Natural killer cell (primary cell): ENCODE measurements at regions not wholly inside any gene's neighbourhood (a gene's known extent, or its start where the extent isn't known, plus 50 kb on each side); places are given as distances from the start of the nearest gene placed in this dataset.

ENCODE experiments used
- ATAC-seq, 3 donors: fragments of 150-1000 bp in 2 of 3; fragments of 200-7000 bp in 1 of 3; cut with Tn5 transposase; 1 replicate in 1 of 3; 2 replicates in 2 of 3; pipeline ENCODE4 v1.10.0; 2021; ENCODE audit warnings: mild to moderate bottlenecking in 2 of 3, moderate library complexity in 2 of 3
- DNase-seq, 2 donors: peaks; one replicate each; pipeline versions ENCODE4 v3.0.0 to v3.0.0-alpha.2; 2013 to 2021; ENCODE audit warnings: mixed read lengths in 1 of 2
- H3K27ac ChIP-seq: one replicate; pipeline ENCODE4 v1.5.1; 2013; ENCODE audit warnings: mild to moderate bottlenecking, low read length
- H3K27me3 ChIP-seq: one replicate; pipeline ENCODE4 v1.6.1; 2013; ENCODE audit warnings: low read length; ENCODE audit not compliant: control insufficient read depth, insufficient read depth
- H3K36me3 ChIP-seq: one replicate; pipeline ENCODE4 v1.6.1; 2013; ENCODE audit warnings: low read length; ENCODE audit not compliant: control insufficient read depth, insufficient read depth
- H3K4me1 ChIP-seq: one replicate; pipeline ENCODE4 v1.6.1; 2013; ENCODE audit warnings: low read length; ENCODE audit not compliant: control insufficient read depth, insufficient read depth
- H3K4me3 ChIP-seq: one replicate; pipeline ENCODE4 v1.5.1; 2013; ENCODE audit warnings: low read length
- H3K9me3 ChIP-seq: one replicate; pipeline ENCODE4 v1.6.1; 2013; ENCODE audit warnings: low read length; ENCODE audit not compliant: control insufficient read depth, insufficient read depth
- H3K27ac Mint-ChIP-seq, 2 donors: one replicate each; pipeline ENCODE4 v1.8.0; 2022; ENCODE audit warnings: mild to moderate bottlenecking in 2 of 2, mixed read lengths in 2 of 2, moderate library complexity in 1 of 2
- H3K27me3 Mint-ChIP-seq, 2 donors: one replicate each; pipeline ENCODE4 v1.8.0; 2022; ENCODE audit warnings: low read depth in 2 of 2, mixed read lengths in 2 of 2
- H3K36me3 Mint-ChIP-seq: one replicate; pipeline ENCODE4 v1.8.0; 2022; ENCODE audit warnings: mixed read lengths
- H3K4me1 Mint-ChIP-seq, 2 donors: one replicate each; pipeline ENCODE4 v1.8.0; 2022; ENCODE audit warnings: mixed read lengths in 2 of 2
- H3K4me3 Mint-ChIP-seq: one replicate; pipeline ENCODE4 v1.8.0; 2022; ENCODE audit warnings: mild to moderate bottlenecking, moderate library complexity, mixed read lengths
- H3K9me3 Mint-ChIP-seq, 2 donors: one replicate each; pipeline ENCODE4 v1.8.0; 2022; ENCODE audit warnings: mixed read lengths in 2 of 2
- CTCF ChIP-seq: fragments of 200-600 bp; IDR thresholded peaks from one replicate; pipeline ENCODE4 v1.8.0; 2022; ENCODE audit warnings: antibody characterized with exemption
- WGBS: methylation state at CpG from one replicate; pipeline ENCODE4 v1.1.7; 2013; ENCODE audit warnings: missing lambda C conversion rate; ENCODE audit not compliant: insufficient coverage; 5-methylcytosine and 5-hydroxymethylcytosine counted together
- intact Hi-C: fragments of 100-400 bp; cut with micrococcal nuclease; formaldehyde crosslinking; loops from one replicate; pipeline ENCODE4 v1.14.2; 2022

DNA sequence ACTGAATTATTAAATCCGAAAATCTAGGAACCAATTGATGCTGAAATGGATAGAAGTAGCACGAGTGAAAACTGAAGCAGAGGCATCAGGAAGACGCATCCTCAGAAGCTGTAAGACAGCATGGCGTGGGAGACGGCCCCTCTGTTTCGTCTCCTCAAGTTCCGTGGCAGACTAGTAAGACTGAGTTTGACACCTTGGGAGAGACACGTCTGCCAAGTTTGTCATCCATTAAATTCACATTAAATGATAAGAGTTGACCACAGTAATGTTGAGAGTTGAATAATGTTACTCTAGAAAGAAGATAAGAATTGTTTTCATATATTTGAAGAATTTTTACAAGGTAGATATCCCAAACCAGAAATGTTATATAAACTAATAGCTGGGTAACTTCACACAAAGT lies 736.1 kb upstream of the FRG1 start:
- no peak for DNase-seq
- no peaks in the 10 kb centered on the region for H3K27me3 ChIP-seq
- Mint-ChIP-seq H3K9me3 (peaks cover 3 to 5% of the 10 kb centered on the region in 2 donors), H3K27ac (no peak overlapping the region), H3K36me3 (no peaks in the 10 kb centered on the region), H3K4me3 (no peak overlapping the region), H3K27me3 (no peaks in the 10 kb centered on the region), H3K4me1 (peaks cover 6% of the 10 kb centered on the region in 2 donors)
- no peak for TF ChIP-seq CTCF
- no peak overlapping the region for H3K27ac ChIP-seq
- 85% methylated on average over 7 of the region's 8 CpGs for WGBS
- no peak overlapping the region for H3K4me3 ChIP-seq
- ATAC-seq = no peak
- intact Hi-C loops = no loop called here
- no peaks in the 10 kb centered on the region for H3K4me1 ChIP-seq
- H3K9me3 ChIP-seq = no peaks in the 10 kb centered on the region
- no peaks in the 10 kb centered on the region for H3K36me3 ChIP-seq

DNA sequence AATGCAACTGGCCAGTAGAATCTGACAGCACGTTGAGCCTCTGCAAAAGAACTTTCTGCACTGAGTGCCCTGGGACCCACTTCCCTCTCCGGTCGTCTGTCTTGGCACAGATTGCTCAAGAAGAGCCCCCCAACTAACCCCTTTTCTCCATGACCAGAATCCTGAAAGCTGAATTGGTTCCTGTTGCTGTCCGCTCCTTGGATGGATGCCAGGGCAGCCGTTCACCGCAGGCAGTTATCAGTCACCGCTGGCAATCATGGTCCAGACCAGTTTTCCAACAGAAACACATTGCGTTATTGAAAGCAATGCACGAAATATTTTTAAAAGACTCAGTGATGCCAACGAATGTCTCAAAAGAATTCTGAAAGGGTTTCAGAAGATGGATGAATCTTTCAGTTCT lies 733.7 kb upstream of the FRG1 start:
- Mint-ChIP-seq H3K9me3 (peaks cover 10 to 11% of the 10 kb centered on the region in 2 donors), H3K27me3 (no peaks in the 10 kb centered on the region), H3K36me3 (no peaks in the 10 kb centered on the region), H3K4me3 (no peak overlapping the region), H3K27ac (no peak overlapping the region), H3K4me1 (peaks cover 6% of the 10 kb centered on the region in 2 donors)
- H3K9me3 ChIP-seq = no peaks in the 10 kb centered on the region
- intact Hi-C loops = no loop called here
- WGBS = 86% methylated on average over 10 of the region's 10 CpGs
- no peak overlapping the region for H3K27ac ChIP-seq
- DNase-seq = no peak
- no peak for TF ChIP-seq CTCF
- no peak for ATAC-seq
- no peaks in the 10 kb centered on the region for H3K4me1 ChIP-seq
- no peak overlapping the region for H3K4me3 ChIP-seq
- no peaks in the 10 kb centered on the region for H3K27me3 ChIP-seq
- no peaks in the 10 kb centered on the region for H3K36me3 ChIP-seq

DNA sequence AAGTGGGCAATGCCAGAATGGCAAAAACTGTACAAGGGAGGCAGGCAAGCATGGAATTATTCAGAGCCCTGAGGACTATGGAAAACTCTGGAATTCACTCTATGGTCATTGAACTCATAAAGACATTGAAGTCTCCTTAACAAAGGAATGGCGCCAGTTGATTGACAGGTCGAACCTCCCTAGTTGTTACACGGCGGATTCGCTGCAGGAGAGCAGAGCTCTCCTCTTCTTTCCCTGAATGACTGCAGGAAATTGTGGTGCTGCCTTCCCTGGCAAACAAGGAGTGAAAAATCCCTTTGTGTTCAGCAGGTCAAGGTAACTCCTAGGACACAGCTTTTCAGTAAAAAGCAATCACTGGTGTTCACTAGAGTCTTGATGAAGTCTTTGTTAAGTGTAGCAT lies 732.8 kb upstream of the FRG1 start:
- intact Hi-C loops = no loop called here
- WGBS = 93% methylated on average over 5 of the region's 5 CpGs
- Histone ChIP-seq H3K27me3 (no peaks in the 10 kb centered on the region), H3K36me3 (no peaks in the 10 kb centered on the region), H3K27ac (no peak overlapping the region), H3K4me1 (no peaks in the 10 kb centered on the region), H3K9me3 (no peaks in the 10 kb centered on the region), H3K4me3 (no peak overlapping the region)
- DNase-seq (no peak), ATAC-seq (no peak)
- no peak overlapping the region for H3K4me3 Mint-ChIP-seq
- TF ChIP-seq CTCF = no peak
- peaks cover 5 to 6% of the 10 kb centered on the region in 2 donors for H3K4me1 Mint-ChIP-seq
- no peaks in the 10 kb centered on the region for H3K27me3 Mint-ChIP-seq
- no peak overlapping the region for H3K27ac Mint-ChIP-seq
- peaks cover 11% of the 10 kb centered on the region in 2 donors for H3K9me3 Mint-ChIP-seq
- H3K36me3 Mint-ChIP-seq = no peaks in the 10 kb centered on the region

DNA sequence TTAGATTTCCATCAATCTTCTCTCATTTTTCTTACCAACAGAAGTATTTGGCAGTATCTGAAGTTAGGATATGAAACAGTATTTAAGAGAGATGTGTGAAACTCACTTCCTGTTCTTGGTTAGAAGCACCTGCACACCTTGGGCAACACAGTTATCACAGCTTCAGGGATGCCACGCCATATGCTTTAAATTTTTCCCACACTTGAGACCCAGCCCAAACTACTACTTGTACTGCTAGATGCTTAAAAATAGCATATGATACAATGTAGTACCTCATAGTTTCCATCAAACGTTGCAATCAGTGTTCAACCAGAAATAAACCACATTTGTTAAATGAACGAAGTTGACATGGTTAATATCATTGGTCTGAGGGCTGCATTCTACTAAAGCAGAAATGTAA lies 725.1 kb upstream of the FRG1 start:
- peaks cover 11 to 15% of the 10 kb centered on the region in 2 donors for H3K9me3 Mint-ChIP-seq
- H3K27ac Mint-ChIP-seq = no peak overlapping the region
- Histone ChIP-seq H3K36me3 (no peaks in the 10 kb centered on the region), H3K27ac (no peak overlapping the region), H3K4me1 (no peaks in the 10 kb centered on the region), H3K27me3 (no peaks in the 10 kb centered on the region), H3K9me3 (no peaks in the 10 kb centered on the region), H3K4me3 (no peak overlapping the region)
- intact Hi-C loops = no loop called here
- ATAC-seq (no peak), DNase-seq (no peak)
- no peaks in the 10 kb centered on the region for H3K4me1 Mint-ChIP-seq
- H3K27me3 Mint-ChIP-seq = no peaks in the 10 kb centered on the region
- no peaks in the 10 kb centered on the region for H3K36me3 Mint-ChIP-seq
- H3K4me3 Mint-ChIP-seq = no peak overlapping the region
- TF ChIP-seq CTCF = no peak
- 47% methylated on average over 2 of the region's 3 CpGs for WGBS
